ENCODE measurements at regions not wholly inside any gene's neighbourhood (a gene's known extent, or its start where the extent isn't known, plus 50 kb on each side); places are given as distances from the start of the nearest gene placed in this dataset.

DNA sequence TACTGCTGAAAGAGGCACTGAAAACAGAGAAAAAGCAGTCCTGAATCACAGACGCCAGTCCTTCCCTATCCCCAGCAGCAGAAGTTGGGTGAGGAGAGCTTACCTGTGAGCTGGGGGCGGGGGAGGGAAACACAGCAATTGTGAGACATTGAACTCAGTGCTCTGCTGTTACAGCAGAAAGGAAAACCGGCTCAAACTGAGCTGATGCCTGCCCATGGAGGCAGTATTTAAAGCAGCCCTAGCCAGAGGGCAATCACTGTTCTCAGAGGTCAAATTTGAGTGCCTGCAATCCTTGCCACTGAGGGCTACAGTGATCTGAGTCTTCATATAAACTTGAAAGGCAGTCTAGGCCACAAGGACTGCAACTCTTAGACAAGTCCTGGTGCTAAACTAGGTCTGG lies 220.7 kb downstream of the GRXCR1 start:
- Mint-ChIP-seq H3K36me3 (ENCODE audit: insufficient read depth, unreplicated experiment) (no peaks in the 10 kb centered on the region), H3K9me3 (ENCODE audit: unreplicated experiment) (no peaks in the 10 kb centered on the region), H3K4me3 (ENCODE audit: unreplicated experiment) (no peak overlapping the region), H3K4me1 (ENCODE audit: low read depth, unreplicated experiment) (no peaks in the 10 kb centered on the region), H3K27me3 (ENCODE audit: insufficient read depth, unreplicated experiment) (no peaks in the 10 kb centered on the region), H3K27ac (ENCODE audit: unreplicated experiment) (no peak overlapping the region)
- POLR2A ChIA-PET, result no interaction called here
- no peak for DNase-seq
- intact Hi-C loops (cut with micrococcal nuclease; ENCODE audit: unreplicated experiment), result no loop called here
- CTCF ChIA-PET, result interaction anchor here (0.9 kb wide), 1 partner anchor 65 kb away, joined by 3 read pairs; no protein-coding TSS in a partner anchor
- Histone ChIP-seq H3K4me3 (ENCODE audit: low read depth, low read length) (no peak overlapping the region), H3K4me1 (no peaks in the 10 kb centered on the region), H3K9me3 (no peaks in the 10 kb centered on the region), H3K36me3 (ENCODE audit: control insufficient read depth, insufficient read depth, low read length) (no peaks in the 10 kb centered on the region), H3K27me3 (replicated peaks; ENCODE audit: control insufficient read depth, insufficient read depth, low read length) (no peaks in the 10 kb centered on the region)
- no TSS peak for BruUV-seq (replicated peaks)
- TF ChIP-seq CTCF (IDR thresholded peaks at IDR 0.05; ENCODE audit: insufficient read depth in 1 of 2, low read depth in 1 of 2, low read length in 1 of 2, severe bottlenecking in 1 of 2, unreplicated experiment in 1 of 2), result no peak

DNA sequence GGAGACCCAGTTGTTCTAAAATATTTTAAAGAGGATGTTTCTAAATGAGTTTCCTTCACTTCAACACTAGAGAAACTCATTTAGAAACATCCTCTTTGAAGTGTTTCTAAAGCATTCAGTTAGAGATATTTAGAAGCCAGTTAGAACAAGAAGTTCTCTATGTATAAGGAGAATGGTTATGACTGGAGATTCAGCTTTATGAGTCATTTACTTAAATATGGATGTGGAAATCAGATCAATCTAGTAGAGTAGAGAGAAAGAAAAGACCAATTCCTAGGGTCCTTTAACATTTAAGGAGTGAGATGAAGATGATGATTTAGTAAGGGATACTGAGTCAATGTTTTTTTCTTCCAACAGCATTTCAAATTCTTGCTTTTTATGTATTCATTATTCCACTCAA lies 234.1 kb downstream of the GRXCR1 start:
- ChIA-PET POLR2A (no interaction called here), CTCF (no interaction called here)
- H3K27ac Mint-ChIP-seq (ENCODE audit: unreplicated experiment), result no peak overlapping the region
- intact Hi-C loops (cut with micrococcal nuclease; ENCODE audit: unreplicated experiment), result no loop called here
- Histone ChIP-seq H3K36me3 (ENCODE audit: control insufficient read depth, insufficient read depth, low read length) (no peaks in the 10 kb centered on the region), H3K4me1 (no peaks in the 10 kb centered on the region), H3K4me3 (ENCODE audit: low read depth, low read length) (no peak overlapping the region), H3K9me3 (no peaks in the 10 kb centered on the region), H3K27me3 (replicated peaks; ENCODE audit: control insufficient read depth, insufficient read depth, low read length) (no peaks in the 10 kb centered on the region)
- no peaks in the 10 kb centered on the region for H3K4me1 Mint-ChIP-seq (ENCODE audit: low read depth, unreplicated experiment)
- no peak for DNase-seq
- no peaks in the 10 kb centered on the region for H3K36me3 Mint-ChIP-seq (ENCODE audit: insufficient read depth, unreplicated experiment)
- H3K4me3 Mint-ChIP-seq (ENCODE audit: unreplicated experiment), result no peak overlapping the region
- TF ChIP-seq CTCF (IDR thresholded peaks at IDR 0.05; ENCODE audit: insufficient read depth in 1 of 2, low read depth in 1 of 2, low read length in 1 of 2, severe bottlenecking in 1 of 2, unreplicated experiment in 1 of 2), result no peak
- no TSS peak for BruUV-seq (replicated peaks)
- no peaks in the 10 kb centered on the region for H3K27me3 Mint-ChIP-seq (ENCODE audit: insufficient read depth, unreplicated experiment)
- H3K9me3 Mint-ChIP-seq (ENCODE audit: unreplicated experiment), result no peaks in the 10 kb centered on the region

DNA sequence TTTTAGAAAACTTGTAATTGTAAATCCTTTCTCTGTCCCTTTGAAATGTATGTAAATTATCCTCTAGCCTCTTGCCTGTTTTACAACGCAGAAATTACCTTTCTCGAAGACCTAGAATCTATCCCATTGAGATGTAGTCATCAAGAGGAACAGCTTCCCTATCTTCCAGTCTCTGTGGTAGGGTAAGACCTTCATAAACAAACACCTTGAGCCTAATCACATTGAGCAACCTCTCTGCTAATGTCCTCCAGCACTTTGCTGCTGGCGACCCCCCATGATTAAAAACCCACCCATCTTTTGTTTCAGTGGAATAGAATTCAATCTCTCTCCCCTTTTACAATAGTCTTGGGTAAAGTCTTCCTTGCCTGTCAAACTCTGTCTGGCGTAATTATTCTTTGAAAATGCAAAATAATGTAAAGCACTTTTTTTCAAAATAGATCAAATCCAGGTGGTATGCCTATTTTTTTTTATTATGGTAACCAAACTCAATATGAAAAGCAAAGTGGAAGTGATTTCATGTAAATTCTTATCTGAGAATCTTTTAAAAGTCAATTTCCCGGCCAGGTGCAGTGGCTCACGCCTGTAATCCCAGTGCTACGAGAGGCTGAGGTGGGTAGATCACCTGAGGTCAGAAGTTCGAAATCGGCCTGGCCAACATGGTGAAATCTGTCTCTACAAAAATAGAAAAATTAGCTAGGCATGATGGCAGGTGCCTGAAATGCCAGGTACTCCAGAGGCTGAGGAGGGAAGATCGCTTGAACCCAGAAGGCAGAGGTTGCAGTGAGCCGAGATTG lies 237.9 kb downstream of the GRXCR1 start:
- Mint-ChIP-seq H3K4me1 (ENCODE audit: low read depth, unreplicated experiment) (no peaks in the 10 kb centered on the region), H3K27ac (ENCODE audit: unreplicated experiment) (no peak overlapping the region), H3K27me3 (ENCODE audit: insufficient read depth, unreplicated experiment) (no peaks in the 10 kb centered on the region), H3K36me3 (ENCODE audit: insufficient read depth, unreplicated experiment) (no peaks in the 10 kb centered on the region), H3K4me3 (ENCODE audit: unreplicated experiment) (no peak overlapping the region), H3K9me3 (ENCODE audit: unreplicated experiment) (no peaks in the 10 kb centered on the region)
- Histone ChIP-seq H3K4me1 (no peaks in the 10 kb centered on the region), H3K27me3 (replicated peaks; ENCODE audit: control insufficient read depth, insufficient read depth, low read length) (no peaks in the 10 kb centered on the region), H3K4me3 (ENCODE audit: low read depth, low read length) (no peak overlapping the region), H3K36me3 (ENCODE audit: control insufficient read depth, insufficient read depth, low read length) (no peaks in the 10 kb centered on the region), H3K9me3 (no peaks in the 10 kb centered on the region)
- ChIA-PET CTCF (no interaction called here), POLR2A (no interaction called here)
- intact Hi-C loops (cut with micrococcal nuclease; ENCODE audit: unreplicated experiment), result loop anchor here (5.0 to 10.0 kb wide), 3 partner anchors 342 to 1362 kb away; no protein-coding TSS in a partner anchor
- no peak for DNase-seq
- TF ChIP-seq CTCF (IDR thresholded peaks at IDR 0.05; ENCODE audit: insufficient read depth in 1 of 2, low read depth in 1 of 2, low read length in 1 of 2, severe bottlenecking in 1 of 2, unreplicated experiment in 1 of 2), result no peak
- no TSS peak for BruUV-seq (replicated peaks)

Data from Caco-2 (cell line).